Thyroid gland (tissue), 4 donors: ENCODE measurements at regions not wholly inside any gene's neighbourhood (a gene's known extent, or its start where the extent isn't known, plus 50 kb on each side); places are given as distances from the start of the nearest gene placed in this dataset.

ENCODE experiments used
- DNase-seq, 2 donors: peaks; one replicate each; pipeline ENCODE4 v3.0.0-alpha.2; 2019
- H3K27ac ChIP-seq, 3 donors: fragments of 200-600 bp; sonication (generic); 1 replicate in 2 of 3; 2 replicates in 1 of 3; pipeline ENCODE4 v1.5.1; 2016 to 2019; ENCODE audit warnings: mild to moderate bottlenecking in 1 of 3, moderate library complexity in 1 of 3
- H3K27me3 ChIP-seq: fragments of 200-600 bp; sonication (generic); one replicate; pipeline ENCODE4 v1.5.1; 2019
- H3K36me3 ChIP-seq, 2 donors: fragments of 200-600 bp; sonication (generic); one replicate each; pipeline ENCODE4 v1.5.1; 2016 to 2019
- H3K4me1 ChIP-seq, 2 donors: fragments of 200-600 bp; sonication (generic); one replicate each; pipeline ENCODE4 v1.5.1; 2017 to 2019
- H3K4me3 ChIP-seq, 3 donors: fragments of 200-600 bp; sonication (generic); replicated peaks in 1 of 3; 1 replicate in 2 of 3; 2 replicates in 1 of 3; pipeline ENCODE4 v1.5.1; 2016; ENCODE audit warnings: mild to moderate bottlenecking in 1 of 3
- H3K9me3 ChIP-seq: fragments of 200-600 bp; sonication (generic); one replicate; pipeline ENCODE4 v1.5.1; 2017
- CTCF ChIP-seq, 6 experiments: fragments of 200-600 bp in 3 of 6; fragments of 450-650 bp in 3 of 6; sonication (generic) in 3 of 6; IDR thresholded peaks; one replicate each; pipeline ENCODE4 v1.5.1; 2016 to 2019; ENCODE audit warnings: antibody characterized with exemption in 6 of 6, mild to moderate bottlenecking in 2 of 6, inconsistent platforms in 1 of 6, moderate library complexity in 1 of 6
- POLR2A ChIP-seq, 2 donors: fragments of 450-650 bp; IDR thresholded peaks; one replicate each; pipeline ENCODE4 v1.6.1; 2017; ENCODE audit warnings: antibody characterized with exemption in 2 of 2, mild to moderate bottlenecking in 2 of 2, moderate library complexity in 1 of 2
- WGBS, 2 donors: methylation state at CpG; one replicate each; pipeline ENCODE4 v1.1.5; 2017; 5-methylcytosine and 5-hydroxymethylcytosine counted together
- intact Hi-C: fragments of 100-400 bp; cut with DNase I; formaldehyde crosslinking; loops from one replicate; pipeline ENCODE4 v1.15.1; 2023

- Histone ChIP-seq H3K27me3 (no peaks in the 10 kb centered on the region), H3K36me3 (no peaks in the 10 kb centered on the region), H3K4me3 (no peak overlapping the region), H3K9me3 (no peaks in the 10 kb centered on the region), H3K27ac (no peak overlapping the region), H3K4me1 (peaks cover 8% of the 10 kb centered on the region in 2 donors)
- 49 to 69% methylated on average over 2 of the region's 2 CpGs for WGBS, 2 donors
- DNase-seq: no peak
- intact Hi-C loops: no loop called here
- no peak for TF ChIP-seq CTCF (IDR thresholded peaks at IDR 0.05)
Observed at GRCh38 chr2:75428060-75428459, 132.7 kb downstream of the EVA1A start.

GRCh38 chr2:75424936-75425619, 135.7 kb downstream of the EVA1A start:
- Histone ChIP-seq H3K27me3 (no peaks in the 10 kb centered on the region), H3K9me3 (no peaks in the 10 kb centered on the region), H3K36me3 (no peaks in the 10 kb centered on the region), H3K4me1 (no peaks in the 10 kb centered on the region), H3K4me3 (no peak overlapping the region), H3K27ac (no peak overlapping the region)
- no peak for TF ChIP-seq CTCF (IDR thresholded peaks at IDR 0.05)
- TF ChIP-seq POLR2A (IDR thresholded peaks at IDR 0.05): no peak
- intact Hi-C loops: no loop called here
- DNase-seq: no peak
- 71 to 83% methylated on average over 2 to 4 of the region's 4 CpGs for WGBS, 2 donors

DNA sequence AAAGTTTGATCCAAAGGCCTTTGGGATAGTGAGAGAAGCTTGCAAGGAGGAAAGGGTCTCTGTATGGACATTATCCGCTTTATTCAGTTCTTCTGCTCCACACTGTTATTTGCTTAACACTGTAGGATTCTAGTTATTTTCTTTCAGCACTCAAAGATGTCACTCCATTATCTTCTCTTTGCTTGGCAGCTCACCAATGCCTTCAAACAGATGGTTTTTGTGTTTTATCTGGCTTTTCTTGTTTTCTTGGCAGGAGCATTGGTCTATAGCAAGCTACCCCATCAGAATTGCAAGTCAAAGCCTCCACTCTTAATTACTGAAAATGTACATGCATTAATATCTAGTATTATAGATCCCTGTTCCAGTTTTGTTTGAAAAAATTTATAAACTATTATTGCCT, 138.8 kb downstream of the EVA1A start:
- no peaks in the 10 kb centered on the region for H3K9me3 ChIP-seq
- WGBS, 2 donors: 91 to 92% methylated on average over 1 of the region's 1 CpG

DNA sequence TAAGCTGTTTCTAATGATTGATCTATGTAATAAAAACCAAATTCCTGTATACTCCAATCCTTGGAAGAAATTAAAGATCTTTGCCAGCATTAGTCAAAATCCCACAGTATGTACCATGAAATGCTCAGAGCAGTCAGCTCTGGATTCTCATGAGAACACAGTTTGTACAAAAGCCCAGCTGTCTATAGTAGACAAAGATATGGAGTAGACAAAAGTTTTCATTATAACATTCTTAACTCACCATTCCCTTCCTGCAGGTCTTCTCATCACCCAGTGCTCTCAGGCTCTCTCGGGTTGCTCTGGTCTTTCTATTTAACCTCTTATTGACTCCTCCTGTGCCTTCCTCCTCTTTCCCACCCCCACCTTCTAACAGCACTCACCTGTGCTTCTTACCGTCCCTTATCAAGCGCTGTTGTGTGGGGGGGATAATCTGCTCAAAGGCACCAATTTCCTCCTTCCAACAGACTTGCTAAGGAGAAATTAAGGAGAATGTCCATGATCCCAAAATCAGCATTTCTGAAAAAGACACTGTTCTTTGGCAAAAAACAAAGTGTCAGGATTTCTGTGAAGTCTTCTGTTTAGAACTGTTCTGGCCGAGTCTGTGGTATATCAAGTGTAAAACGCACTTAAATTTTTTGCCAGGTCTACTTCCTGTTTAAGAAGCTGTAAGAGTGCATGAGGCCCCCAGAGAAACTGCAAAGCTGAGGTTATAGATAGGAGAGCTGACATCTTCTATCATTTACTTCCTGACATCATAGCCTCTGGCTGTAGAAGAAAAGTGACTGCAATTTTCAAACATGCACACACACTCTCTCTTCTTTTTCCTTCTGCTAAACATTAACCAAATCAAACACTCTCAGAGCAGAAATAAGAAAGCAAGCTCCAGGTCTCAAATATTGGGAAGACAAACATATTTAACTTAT, 144.1 kb downstream of the EVA1A start:
- no peak for TF ChIP-seq CTCF (IDR thresholded peaks at IDR 0.05)
- no peak for TF ChIP-seq POLR2A (IDR thresholded peaks at IDR 0.05)
- Histone ChIP-seq H3K36me3 (no peaks in the 10 kb centered on the region), H3K4me3 (no peak overlapping the region), H3K27ac (no peak overlapping the region), H3K9me3 (no peaks in the 10 kb centered on the region), H3K27me3 (no peaks in the 10 kb centered on the region), H3K4me1 (no peaks in the 10 kb centered on the region)
- intact Hi-C loops: no loop called here
- DNase-seq: no peak
- WGBS, 2 donors: 33 to 38% methylated on average over 5 of the region's 5 CpGs

More for the DNA sequence above, 138.8 kb downstream of the EVA1A start:
- TF ChIP-seq POLR2A (IDR thresholded peaks at IDR 0.05) (no peak), CTCF (IDR thresholded peaks at IDR 0.05) (no peak)
- intact Hi-C loops: no loop called here
- H3K36me3 ChIP-seq: no peaks in the 10 kb centered on the region
- H3K4me3 ChIP-seq: no peak overlapping the region
- H3K27me3 ChIP-seq: no peaks in the 10 kb centered on the region
- no peak overlapping the region for H3K27ac ChIP-seq
- H3K4me1 ChIP-seq: no peaks in the 10 kb centered on the region
- no peak for DNase-seq

DNA sequence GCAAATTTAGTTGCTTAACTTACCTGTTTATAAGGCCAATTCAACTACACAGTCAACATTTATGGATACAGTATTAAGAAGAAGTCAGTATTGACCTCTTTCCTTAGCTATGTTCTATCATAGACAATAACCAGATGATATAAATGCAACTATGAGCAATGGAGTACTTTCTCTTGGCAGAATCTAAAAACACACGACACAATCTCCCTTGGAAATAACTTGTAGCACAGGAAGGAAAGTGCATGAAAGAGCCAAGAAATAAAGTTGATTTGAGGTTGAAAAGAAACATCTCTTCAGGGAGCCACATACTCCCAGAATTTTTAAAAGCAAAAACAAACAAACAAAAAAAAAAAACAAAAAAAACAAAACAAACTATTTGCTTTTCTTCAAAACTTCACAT, 145.0 kb downstream of the EVA1A start:
- 56 to 66% methylated on average over 1 of the region's 1 CpG for WGBS, 2 donors
- TF ChIP-seq POLR2A (IDR thresholded peaks at IDR 0.05): no peak
- no peak for TF ChIP-seq CTCF (IDR thresholded peaks at IDR 0.05)
- intact Hi-C loops: no loop called here
- Histone ChIP-seq H3K9me3 (no peaks in the 10 kb centered on the region), H3K27ac (no peak overlapping the region), H3K4me3 (no peak overlapping the region), H3K36me3 (no peaks in the 10 kb centered on the region), H3K4me1 (no peaks in the 10 kb centered on the region), H3K27me3 (no peaks in the 10 kb centered on the region)
- DNase-seq: no peak
